ENCODE measurements at regions not wholly inside any gene's neighbourhood (a gene's known extent, or its start where the extent isn't known, plus 50 kb on each side); places are given as distances from the start of the nearest gene placed in this dataset.

DNA sequence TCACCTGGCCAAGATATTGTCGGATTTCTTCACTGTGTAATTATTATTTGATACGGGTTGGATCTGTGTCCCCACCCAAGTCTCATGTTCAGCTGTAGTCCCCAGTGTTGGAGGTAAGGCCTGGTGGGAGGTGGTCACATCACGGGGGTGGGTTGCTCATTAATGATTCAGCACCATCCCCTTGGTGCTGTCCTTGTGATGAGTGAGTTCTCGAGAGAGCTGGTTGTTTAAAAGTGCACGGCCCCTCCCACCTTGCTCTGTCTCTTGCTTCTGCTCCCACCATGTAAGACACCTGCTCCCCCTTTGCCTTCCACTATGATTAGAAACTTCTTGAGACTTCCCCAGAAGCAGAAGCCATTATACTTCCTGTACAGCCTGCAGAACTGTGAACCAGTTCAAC is 173.9 kb upstream of the PMEPA1 start:
- Histone ChIP-seq H3K4me3 (ENCODE audit: low read depth, low read length) (no peak overlapping the region), H2AK5ac (ENCODE audit: low read length) (no peak overlapping the region), H3K4me1 (ENCODE audit: control insufficient read depth in 1 of 2, insufficient read depth in 2 of 2, low read length in 2 of 2) (no peaks in the 10 kb centered on the region), H2BK12ac (ENCODE audit: low read length) (no peak overlapping the region), H3K79me2 (ENCODE audit: control insufficient read depth, insufficient read depth, low read length, poor library complexity) (no peaks in the 10 kb centered on the region), H3K4me2 (ENCODE audit: low read length) (no peak overlapping the region), H3K18ac (ENCODE audit: low read length) (no peak overlapping the region), H3K27ac (ENCODE audit: low read depth, low read length) (no peak overlapping the region), H3K9ac (ENCODE audit: low read length) (no peak overlapping the region), H4K8ac (ENCODE audit: low read depth, low read length) (no peak overlapping the region), H3K27me3 (ENCODE audit: insufficient read depth, low read length) (no peaks in the 10 kb centered on the region), H2AFZ (ENCODE audit: insufficient read depth, low read length, poor library complexity) (no peak overlapping the region), H3K14ac (ENCODE audit: low read length) (no peak overlapping the region), H2BK5ac (ENCODE audit: low read depth, low read length, poor library complexity) (no peak overlapping the region), H4K91ac (ENCODE audit: low read depth, low read length) (no peak overlapping the region), H2BK120ac (ENCODE audit: insufficient read depth, low read length, poor library complexity) (no peak overlapping the region), H4K12ac (ENCODE audit: low read depth, low read length) (no peak overlapping the region), H3K4ac (ENCODE audit: low read depth, low read length) (no peak overlapping the region), H3K9me3 (ENCODE audit: insufficient read depth, low read depth, low read length) (no peaks in the 10 kb centered on the region), H3K79me1 (ENCODE audit: low read length) (no peaks in the 10 kb centered on the region), H3K36me3 (ENCODE audit: control insufficient read depth in 1 of 2, insufficient read depth in 2 of 2, low read length in 2 of 2) (no peaks in the 10 kb centered on the region), H3K23ac (ENCODE audit: low read length) (no peak overlapping the region)
- no peak for DNase-seq
- WGBS (ENCODE audit: extremely low coverage, insufficient coverage, insufficient read length), result no CpG with 5 or more reads among the region's 5 CpGs

DNA sequence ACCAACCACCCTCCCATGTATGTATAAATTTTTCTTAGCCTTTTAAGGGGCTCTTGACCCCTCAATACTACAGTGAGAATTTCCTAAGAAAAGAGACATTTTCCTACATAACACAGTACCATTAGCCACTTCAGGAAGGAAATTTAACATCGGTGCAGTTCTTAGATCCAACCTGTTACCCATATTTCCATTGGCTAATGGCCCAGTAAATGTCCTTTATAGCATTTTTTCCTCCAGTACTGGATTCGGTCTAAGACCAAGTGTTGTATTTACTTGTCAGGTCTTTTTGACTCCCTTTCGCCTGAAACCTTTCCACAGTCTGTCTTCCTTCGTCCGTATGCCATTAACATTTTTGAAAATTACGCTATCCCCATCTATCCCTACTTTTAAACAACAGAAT is 173.4 kb upstream of the PMEPA1 start:
- Histone ChIP-seq H2AFZ (ENCODE audit: insufficient read depth, low read length, poor library complexity) (no peak overlapping the region), H3K9ac (ENCODE audit: low read length) (no peak overlapping the region), H3K23ac (ENCODE audit: low read length) (no peak overlapping the region), H2BK5ac (ENCODE audit: low read depth, low read length, poor library complexity) (no peak overlapping the region), H2BK120ac (ENCODE audit: insufficient read depth, low read length, poor library complexity) (no peak overlapping the region), H3K27me3 (ENCODE audit: insufficient read depth, low read length) (no peaks in the 10 kb centered on the region), H3K14ac (ENCODE audit: low read length) (no peak overlapping the region), H3K79me2 (ENCODE audit: control insufficient read depth, insufficient read depth, low read length, poor library complexity) (no peaks in the 10 kb centered on the region), H3K4me2 (ENCODE audit: low read length) (no peak overlapping the region), H3K9me3 (ENCODE audit: insufficient read depth, low read depth, low read length) (no peaks in the 10 kb centered on the region), H3K4me1 (ENCODE audit: control insufficient read depth in 1 of 2, insufficient read depth in 2 of 2, low read length in 2 of 2) (no peaks in the 10 kb centered on the region), H3K79me1 (ENCODE audit: low read length) (no peaks in the 10 kb centered on the region), H3K36me3 (ENCODE audit: control insufficient read depth in 1 of 2, insufficient read depth in 2 of 2, low read length in 2 of 2) (no peaks in the 10 kb centered on the region), H2BK12ac (ENCODE audit: low read length) (no peak overlapping the region), H3K27ac (ENCODE audit: low read depth, low read length) (no peak overlapping the region), H3K18ac (ENCODE audit: low read length) (no peak overlapping the region), H2AK5ac (ENCODE audit: low read length) (no peak overlapping the region), H4K12ac (ENCODE audit: low read depth, low read length) (no peak overlapping the region), H4K91ac (ENCODE audit: low read depth, low read length) (no peak overlapping the region), H3K4ac (ENCODE audit: low read depth, low read length) (no peak overlapping the region), H3K4me3 (ENCODE audit: low read depth, low read length) (no peak overlapping the region), H4K8ac (ENCODE audit: low read depth, low read length) (no peak overlapping the region)
- 100% methylated on average over 3 of the region's 6 CpGs for WGBS (ENCODE audit: extremely low coverage, insufficient coverage, insufficient read length)
- no peak for DNase-seq

DNA sequence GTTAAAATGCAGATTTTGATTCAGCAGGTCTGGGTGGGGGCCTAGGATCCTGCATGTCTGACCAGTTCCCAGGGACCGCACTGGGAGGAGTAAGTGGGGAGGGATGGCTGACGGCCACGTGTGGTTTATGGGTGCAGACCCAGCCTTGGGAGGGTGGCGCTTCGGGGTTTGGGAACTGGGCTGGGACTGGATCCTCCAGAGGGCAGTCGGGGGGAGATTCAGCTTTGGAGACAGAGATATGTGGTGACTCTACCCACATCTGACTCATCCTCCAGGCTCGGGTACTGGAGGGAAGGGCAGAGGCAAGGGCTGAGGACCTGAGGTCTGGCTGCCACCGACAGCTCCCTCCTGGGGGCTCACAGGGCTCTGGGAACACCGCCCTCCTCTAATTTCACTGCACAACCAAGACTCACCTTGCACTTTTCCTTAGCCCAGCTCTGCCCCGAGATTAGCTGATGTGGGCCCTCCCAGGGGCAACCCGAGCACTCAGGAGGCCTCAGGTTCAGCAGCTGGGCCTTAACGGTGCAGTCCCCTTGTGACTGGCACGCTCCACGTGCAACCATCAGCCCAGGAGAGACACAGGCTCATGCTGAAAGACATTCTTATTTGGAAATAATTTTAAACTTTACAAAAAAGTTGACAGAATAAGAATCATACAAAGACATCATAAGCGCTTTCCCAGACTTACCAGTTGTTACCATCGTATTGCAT is 172.8 kb upstream of the PMEPA1 start:
- Histone ChIP-seq H4K91ac (ENCODE audit: low read depth, low read length) (no peak overlapping the region), H3K9ac (ENCODE audit: low read length) (no peak overlapping the region), H2BK5ac (ENCODE audit: low read depth, low read length, poor library complexity) (no peak overlapping the region), H3K27me3 (ENCODE audit: insufficient read depth, low read length) (no peaks in the 10 kb centered on the region), H2BK120ac (ENCODE audit: insufficient read depth, low read length, poor library complexity) (no peak overlapping the region), H3K27ac (ENCODE audit: low read depth, low read length) (no peak overlapping the region), H4K8ac (ENCODE audit: low read depth, low read length) (no peak overlapping the region), H4K12ac (ENCODE audit: low read depth, low read length) (no peak overlapping the region), H3K4me2 (ENCODE audit: low read length) (no peak overlapping the region), H2BK12ac (ENCODE audit: low read length) (no peak overlapping the region), H2AFZ (ENCODE audit: insufficient read depth, low read length, poor library complexity) (no peak overlapping the region), H3K9me3 (ENCODE audit: insufficient read depth, low read depth, low read length) (no peaks in the 10 kb centered on the region), H3K4me1 (ENCODE audit: control insufficient read depth in 1 of 2, insufficient read depth in 2 of 2, low read length in 2 of 2) (no peaks in the 10 kb centered on the region), H3K4me3 (ENCODE audit: low read depth, low read length) (no peak overlapping the region), H3K36me3 (ENCODE audit: control insufficient read depth in 1 of 2, insufficient read depth in 2 of 2, low read length in 2 of 2) (no peaks in the 10 kb centered on the region), H2AK5ac (ENCODE audit: low read length) (no peak overlapping the region), H3K18ac (ENCODE audit: low read length) (no peak overlapping the region), H3K14ac (ENCODE audit: low read length) (no peak overlapping the region), H3K79me2 (ENCODE audit: control insufficient read depth, insufficient read depth, low read length, poor library complexity) (no peaks in the 10 kb centered on the region), H3K79me1 (ENCODE audit: low read length) (no peaks in the 10 kb centered on the region), H3K4ac (ENCODE audit: low read depth, low read length) (no peak overlapping the region), H3K23ac (ENCODE audit: low read length) (no peak overlapping the region)
- WGBS (ENCODE audit: extremely low coverage, insufficient coverage, insufficient read length), result no CpG with 5 or more reads among the region's 16 CpGs
- DNase-seq, result peak; percentile 29 to 60

- Histone ChIP-seq H3K36me3 (ENCODE audit: control insufficient read depth in 1 of 2, insufficient read depth in 2 of 2, low read length in 2 of 2) (no peaks in the 10 kb centered on the region), H3K14ac (ENCODE audit: low read length) (no peak overlapping the region), H2AK5ac (ENCODE audit: low read length) (no peak overlapping the region), H3K27ac (ENCODE audit: low read depth, low read length) (no peak overlapping the region), H2BK5ac (ENCODE audit: low read depth, low read length, poor library complexity) (no peak overlapping the region), H2BK12ac (ENCODE audit: low read length) (no peak overlapping the region), H3K27me3 (ENCODE audit: insufficient read depth, low read length) (no peaks in the 10 kb centered on the region), H4K8ac (ENCODE audit: low read depth, low read length) (no peak overlapping the region), H4K12ac (ENCODE audit: low read depth, low read length) (no peak overlapping the region), H3K4me2 (ENCODE audit: low read length) (no peak overlapping the region), H3K4me3 (ENCODE audit: low read depth, low read length) (no peak overlapping the region), H3K9ac (ENCODE audit: low read length) (no peak overlapping the region), H3K79me2 (ENCODE audit: control insufficient read depth, insufficient read depth, low read length, poor library complexity) (no peaks in the 10 kb centered on the region), H3K23ac (ENCODE audit: low read length) (no peak overlapping the region), H3K79me1 (ENCODE audit: low read length) (no peaks in the 10 kb centered on the region), H2AFZ (ENCODE audit: insufficient read depth, low read length, poor library complexity) (no peak overlapping the region), H2BK120ac (ENCODE audit: insufficient read depth, low read length, poor library complexity) (no peak overlapping the region), H3K9me3 (ENCODE audit: insufficient read depth, low read depth, low read length) (no peaks in the 10 kb centered on the region), H3K4me1 (ENCODE audit: control insufficient read depth in 1 of 2, insufficient read depth in 2 of 2, low read length in 2 of 2) (no peaks in the 10 kb centered on the region), H3K4ac (ENCODE audit: low read depth, low read length) (no peak overlapping the region), H4K91ac (ENCODE audit: low read depth, low read length) (no peak overlapping the region), H3K18ac (ENCODE audit: low read length) (no peak overlapping the region)
- no CpG with 5 or more reads among the region's 15 CpGs for WGBS (ENCODE audit: extremely low coverage, insufficient coverage, insufficient read length)
- peak in 1 of 2 donors; percentile 17 for DNase-seq
These were observed 171.9 kb upstream of the PMEPA1 start for GRCh38 chr20:57881466-57882385.
